GM10266 (cell line): ENCODE measurements at regions not wholly inside any gene's neighbourhood (a gene's known extent, or its start where the extent isn't known, plus 50 kb on each side); places are given as distances from the start of the nearest gene placed in this dataset.

Experiments used
- DNase-seq: peaks from one replicate; pipeline ENCODE4 v3.0.0; 2012; ENCODE audit errors: extremely low spot score
- TF ChIP-seq, protein P1 (sequence below): IDR thresholded peaks from 2 replicates; pipeline ENCODE4 v1.5.1; 2012; ENCODE audit warnings: mild to moderate bottlenecking, low read depth; ENCODE audit not compliant: control insufficient read depth, insufficient read depth; ENCODE audit errors: missing control alignments

DNA sequence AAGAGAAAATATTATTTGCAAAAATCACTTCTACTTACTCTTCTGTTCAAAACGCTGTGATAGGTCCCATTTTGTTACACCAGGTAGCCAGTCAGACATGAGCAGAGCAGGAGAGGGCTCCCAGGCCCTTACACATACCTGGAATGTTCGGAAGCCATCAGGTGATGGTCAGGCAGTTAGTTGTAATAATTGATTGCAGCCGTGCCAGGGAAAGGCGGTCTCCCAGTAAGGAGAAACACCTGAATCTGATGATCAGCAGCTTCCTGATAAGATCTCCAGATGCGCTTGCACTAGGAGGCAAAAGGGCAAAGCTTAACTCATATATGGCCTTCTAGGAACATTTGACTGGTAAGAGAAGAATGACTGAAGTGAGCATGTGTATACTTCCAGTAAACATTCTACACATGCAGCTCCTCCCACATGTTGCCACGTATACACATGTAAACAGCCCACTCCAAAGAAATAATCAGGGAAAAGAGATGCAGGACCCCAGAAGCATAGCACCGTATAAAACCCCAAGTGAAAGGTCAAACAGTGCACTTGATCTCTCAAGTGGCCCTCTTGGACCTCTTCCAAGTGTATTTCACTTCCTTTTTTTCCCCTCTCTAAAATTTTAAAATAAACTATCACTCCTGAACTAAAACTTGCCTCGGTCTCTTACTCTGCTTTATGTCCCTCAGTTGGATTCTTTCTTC is 1338.0 kb downstream of the FSTL5 start:
- no peak for DNase-seq
- TF ChIP-seq, protein P1, sequence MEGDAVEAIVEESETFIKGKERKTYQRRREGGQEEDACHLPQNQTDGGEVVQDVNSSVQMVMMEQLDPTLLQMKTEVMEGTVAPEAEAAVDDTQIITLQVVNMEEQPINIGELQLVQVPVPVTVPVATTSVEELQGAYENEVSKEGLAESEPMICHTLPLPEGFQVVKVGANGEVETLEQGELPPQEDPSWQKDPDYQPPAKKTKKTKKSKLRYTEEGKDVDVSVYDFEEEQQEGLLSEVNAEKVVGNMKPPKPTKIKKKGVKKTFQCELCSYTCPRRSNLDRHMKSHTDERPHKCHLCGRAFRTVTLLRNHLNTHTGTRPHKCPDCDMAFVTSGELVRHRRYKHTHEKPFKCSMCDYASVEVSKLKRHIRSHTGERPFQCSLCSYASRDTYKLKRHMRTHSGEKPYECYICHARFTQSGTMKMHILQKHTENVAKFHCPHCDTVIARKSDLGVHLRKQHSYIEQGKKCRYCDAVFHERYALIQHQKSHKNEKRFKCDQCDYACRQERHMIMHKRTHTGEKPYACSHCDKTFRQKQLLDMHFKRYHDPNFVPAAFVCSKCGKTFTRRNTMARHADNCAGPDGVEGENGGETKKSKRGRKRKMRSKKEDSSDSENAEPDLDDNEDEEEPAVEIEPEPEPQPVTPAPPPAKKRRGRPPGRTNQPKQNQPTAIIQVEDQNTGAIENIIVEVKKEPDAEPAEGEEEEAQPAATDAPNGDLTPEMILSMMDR: no peak

DNA sequence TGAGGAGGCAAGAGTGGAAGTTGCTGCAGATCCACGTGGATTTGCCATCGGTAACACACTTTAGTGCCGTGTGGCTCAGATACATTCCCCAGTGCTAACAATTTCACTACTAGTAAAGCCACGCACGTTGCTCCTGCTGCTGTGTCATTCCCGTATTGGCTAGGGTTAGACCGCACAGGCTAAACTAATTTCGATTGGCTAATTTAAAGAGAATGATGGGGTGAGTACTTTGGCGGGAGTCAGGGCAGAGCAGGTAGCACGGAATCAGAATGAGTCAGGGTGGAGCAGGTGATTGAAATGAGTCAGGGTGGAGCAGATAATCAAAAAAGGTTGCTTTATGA is 1337.5 kb downstream of the FSTL5 start:
- DNase-seq: no peak
- TF ChIP-seq, protein P1: no peak

DNA sequence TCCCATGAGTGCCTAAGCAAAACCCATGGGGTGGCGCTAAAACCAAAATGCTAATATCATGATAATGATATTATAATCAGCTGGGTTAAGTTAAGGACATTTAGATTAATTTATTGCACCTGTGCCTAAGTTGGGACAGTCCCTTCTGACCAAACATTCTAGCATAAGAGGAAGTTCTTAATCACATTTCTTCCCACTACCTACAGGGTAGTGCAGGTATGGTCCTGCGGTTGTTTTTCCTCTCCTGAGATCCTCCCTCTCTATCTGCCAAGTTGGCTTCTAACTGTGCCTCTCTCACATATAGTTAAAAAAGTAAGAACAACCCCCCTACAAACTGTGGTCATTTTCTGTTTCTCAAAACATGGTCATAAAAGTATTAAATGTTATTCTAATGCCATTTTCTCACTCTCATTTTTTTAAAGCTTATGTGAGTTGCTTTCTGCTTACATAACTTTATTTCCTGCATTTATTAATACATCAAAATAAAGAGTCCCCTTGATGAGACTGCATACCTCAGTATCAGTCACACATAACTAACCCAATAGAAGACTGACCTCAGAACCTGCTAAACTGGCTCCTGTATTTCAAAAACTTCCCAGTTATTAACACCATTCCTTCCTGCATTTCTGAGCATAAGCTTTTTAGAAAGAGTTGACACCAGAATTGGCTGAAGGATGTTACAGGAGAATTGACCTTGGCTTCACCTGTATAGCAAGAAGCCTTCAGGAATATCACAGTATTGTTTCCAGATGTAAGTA is 1332.5 kb downstream of the FSTL5 start:
- TF ChIP-seq, protein P1: no peak
- no peak for DNase-seq

DNA sequence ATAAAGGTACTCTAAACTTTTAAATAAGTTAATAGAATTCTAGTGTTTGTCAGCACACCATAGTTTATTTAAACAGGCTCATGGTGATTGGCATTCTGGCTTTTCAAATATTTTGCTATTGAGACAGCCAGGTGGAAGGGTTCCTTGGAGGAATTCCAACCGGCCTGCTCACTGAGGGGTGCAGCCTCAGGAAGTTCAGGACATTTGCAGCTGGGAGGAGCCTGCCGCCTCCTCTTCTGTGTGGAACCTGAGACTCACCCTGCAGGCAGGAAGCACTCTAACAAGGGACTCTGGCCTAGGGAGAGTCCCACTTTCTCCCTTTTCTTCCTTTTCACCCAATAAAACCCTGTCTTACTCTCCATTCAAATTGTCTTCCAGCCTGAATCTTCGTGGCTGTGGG is 1328.0 kb downstream of the FSTL5 start:
- no peak for DNase-seq
- TF ChIP-seq, protein P1: no peak

DNA sequence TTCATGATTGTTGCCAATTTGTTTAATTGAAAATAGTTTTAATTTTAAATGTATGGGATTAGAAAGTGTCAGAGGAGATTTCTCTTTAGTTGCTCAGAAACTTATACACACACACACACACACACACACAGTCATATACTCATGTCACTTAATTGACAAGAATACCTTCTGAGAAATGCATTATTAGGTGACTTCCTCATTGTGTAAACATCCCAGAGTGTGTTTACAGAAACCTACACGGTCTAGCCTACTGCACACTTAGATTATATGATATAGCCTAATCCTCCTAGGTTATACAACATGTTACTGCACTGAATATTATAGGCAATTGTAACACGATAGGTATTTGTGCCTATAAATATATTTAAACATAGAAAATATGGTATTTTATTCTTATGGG is 1327.4 kb downstream of the FSTL5 start:
- TF ChIP-seq, protein P1: no peak
- DNase-seq: no peak

DNA sequence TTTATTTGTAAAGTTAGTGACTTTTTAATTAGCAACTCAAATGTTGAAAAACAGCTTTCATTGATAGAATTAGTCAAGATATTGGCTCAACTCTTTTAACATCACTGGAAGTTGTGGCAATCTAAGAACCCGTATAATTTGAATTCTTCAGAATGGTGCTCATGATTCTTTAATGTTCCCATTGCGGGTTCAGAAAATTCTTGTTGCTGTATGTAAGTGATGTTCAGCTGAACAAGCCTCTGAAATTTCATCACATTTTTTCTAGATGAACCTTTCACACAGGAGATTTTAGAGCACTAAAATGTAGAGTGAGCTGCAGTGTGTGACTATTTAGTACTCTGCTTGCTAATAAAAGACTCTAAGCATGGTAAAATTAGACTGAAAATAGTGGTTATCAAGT is 1317.7 kb downstream of the FSTL5 start:
- TF ChIP-seq, protein P1: no peak
- DNase-seq: no peak

DNA sequence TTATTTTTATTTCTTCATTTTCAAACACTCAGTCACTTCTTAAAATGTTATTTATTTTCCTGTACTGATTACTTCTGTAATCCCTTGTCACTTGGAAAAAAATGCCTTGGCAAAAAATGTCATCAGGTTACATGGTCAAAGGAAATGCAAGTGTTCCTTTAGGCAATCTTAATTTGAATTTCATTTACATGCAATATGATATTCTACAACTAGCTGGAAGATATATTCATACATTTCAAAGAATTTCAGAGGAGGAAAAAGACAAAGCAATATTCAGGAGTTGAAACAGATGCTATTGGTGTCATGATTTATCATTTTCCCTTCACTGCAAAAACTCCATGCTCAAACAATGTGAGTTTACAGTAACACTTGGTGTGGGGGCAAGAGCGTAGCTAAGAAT is 1316.6 kb downstream of the FSTL5 start:
- TF ChIP-seq, protein P1: no peak
- DNase-seq: no peak
